H9 (cell line): ENCODE measurements at regions not wholly inside any gene's neighbourhood (a gene's known extent, or its start where the extent isn't known, plus 50 kb on each side); places are given as distances from the start of the nearest gene placed in this dataset.

ENCODE experiments used
- DNase-seq: peaks from one replicate; pipeline ENCODE4 v3.0.0-alpha.2; 2017
- H2AFZ ChIP-seq: one replicate; pipeline ENCODE4 v1.6.1; 2013; ENCODE audit warnings: mild to moderate bottlenecking, low read length, control low read depth, moderate library complexity
- H2AK5ac ChIP-seq: 2 replicates; pipeline ENCODE4 v1.6.1; 2013; ENCODE audit warnings: low read length, control low read depth, mixed read lengths; ENCODE audit not compliant: insufficient read length
- H2BK120ac ChIP-seq: one replicate; pipeline ENCODE4 v1.6.1; 2013; ENCODE audit warnings: low read depth, mild to moderate bottlenecking, low read length, control low read depth, inconsistent platforms; ENCODE audit not compliant: poor library complexity, severe bottlenecking
- H2BK12ac ChIP-seq: 2 replicates; pipeline ENCODE4 v1.6.1; 2013; ENCODE audit warnings: low read length, control low read depth, mixed read lengths, low read depth; ENCODE audit not compliant: insufficient read length
- H2BK15ac ChIP-seq: 2 replicates; pipeline ENCODE4 v1.6.1; 2013; ENCODE audit warnings: low read depth, low read length, control low read depth
- H2BK20ac ChIP-seq: one replicate; pipeline ENCODE4 v1.6.1; 2013; ENCODE audit warnings: low read depth, mild to moderate bottlenecking, low read length, control low read depth, inconsistent platforms; ENCODE audit not compliant: poor library complexity, severe bottlenecking
- H2BK5ac ChIP-seq: 2 replicates; pipeline ENCODE4 v1.6.1; 2013; ENCODE audit warnings: low read length, control low read depth, mixed read lengths; ENCODE audit not compliant: insufficient read length
- H3K14ac ChIP-seq: 2 replicates; pipeline ENCODE4 v1.6.1; 2013; ENCODE audit warnings: low read length, control low read depth; ENCODE audit not compliant: insufficient read depth
- H3K18ac ChIP-seq: 2 replicates; pipeline ENCODE4 v1.6.1; 2013; ENCODE audit warnings: low read depth, mild to moderate bottlenecking, mixed read lengths, low read length, control low read depth; ENCODE audit not compliant: insufficient read length
- H3K23ac ChIP-seq: 2 replicates; pipeline ENCODE4 v1.6.1; 2013; ENCODE audit warnings: low read length, control low read depth, mixed read lengths, low read depth; ENCODE audit not compliant: insufficient read length
- H3K23me2 ChIP-seq: 2 replicates; pipeline ENCODE4 v1.6.1; 2013; ENCODE audit warnings: low read depth, mild to moderate bottlenecking, mixed read lengths, low read length, control low read depth; ENCODE audit not compliant: insufficient read length, poor library complexity, severe bottlenecking
- H3K27ac ChIP-seq: 2 replicates; pipeline ENCODE4 v1.5.1; 2013; ENCODE audit warnings: low read length, control low read depth, mixed read lengths, low read depth; ENCODE audit not compliant: insufficient read length
- H3K27me3 ChIP-seq: 2 replicates; pipeline ENCODE4 v1.6.1; 2013; ENCODE audit warnings: low read length, control low read depth, inconsistent platforms; ENCODE audit not compliant: insufficient read depth
- H3K4ac ChIP-seq: 2 replicates; pipeline ENCODE4 v1.6.1; 2013; ENCODE audit warnings: low read depth, mild to moderate bottlenecking, control low read depth, inconsistent platforms, low read length, moderate library complexity
- H3K4me1 ChIP-seq: 2 replicates; pipeline ENCODE4 v1.6.1; 2013; ENCODE audit warnings: low read length, control low read depth, inconsistent platforms; ENCODE audit not compliant: insufficient read depth
- H3K4me2 ChIP-seq: 2 replicates; pipeline ENCODE4 v1.6.1; 2013; ENCODE audit warnings: low read length, control low read depth, mixed read lengths; ENCODE audit not compliant: insufficient read length, insufficient read depth
- H3K56ac ChIP-seq: 2 replicates; pipeline ENCODE4 v1.6.1; 2013; ENCODE audit warnings: low read depth, mild to moderate bottlenecking, mixed read lengths, low read length, control low read depth; ENCODE audit not compliant: insufficient read length
- H3K79me1 ChIP-seq: 2 replicates; pipeline ENCODE4 v1.6.1; 2013; ENCODE audit warnings: low read depth, mild to moderate bottlenecking, moderate library complexity, low read length, control low read depth, inconsistent platforms; ENCODE audit not compliant: insufficient read depth, poor library complexity, severe bottlenecking
- H3K79me2 ChIP-seq: 2 replicates; pipeline ENCODE4 v1.6.1; 2013; ENCODE audit warnings: low read length, control low read depth, inconsistent platforms; ENCODE audit not compliant: insufficient read depth
- H3K9ac ChIP-seq: 2 replicates; pipeline ENCODE4 v1.6.1; 2013; ENCODE audit warnings: low read length, control low read depth, mixed read lengths; ENCODE audit not compliant: insufficient read length; ENCODE audit errors: extremely low read depth
- H3K9me3 ChIP-seq: one replicate; pipeline ENCODE4 v1.6.1; 2013; ENCODE audit warnings: low read depth, low read length, inconsistent platforms; ENCODE audit not compliant: control insufficient read depth
- H3T11ph ChIP-seq: one replicate; pipeline ENCODE4 v1.6.1; 2013; ENCODE audit warnings: mild to moderate bottlenecking, low read length, control low read depth, inconsistent platforms
- H4K20me1 ChIP-seq: one replicate; pipeline ENCODE4 v1.6.1; 2013; ENCODE audit not compliant: control insufficient read depth, insufficient read length, insufficient read depth
- H4K5ac ChIP-seq: 2 replicates; pipeline ENCODE4 v1.6.1; 2013; ENCODE audit warnings: low read depth, mild to moderate bottlenecking, mixed read lengths, low read length, control low read depth; ENCODE audit not compliant: insufficient read length
- H4K8ac ChIP-seq: replicated peaks from 2 replicates; pipeline ENCODE4 v1.6.1; 2013; ENCODE audit warnings: low read length, control low read depth, mixed read lengths, low read depth; ENCODE audit not compliant: insufficient read length
- H4K91ac ChIP-seq: 2 replicates; pipeline ENCODE4 v1.6.1; 2013; ENCODE audit warnings: low read depth, mild to moderate bottlenecking, moderate library complexity, mixed read lengths, low read length, control low read depth; ENCODE audit not compliant: insufficient read length
- H3K27ac Mint-ChIP-seq, 3 experiments: 2 replicates in 2 of 3; 3 replicates in 1 of 3; pipeline ENCODE4 v1.8.0; 2020 to 2021; ENCODE audit warnings: mixed read lengths in 3 of 3, mild to moderate bottlenecking in 1 of 3, moderate library complexity in 1 of 3
- H3K27me3 Mint-ChIP-seq: 2 replicates; pipeline ENCODE4 v1.8.0; 2021; ENCODE audit warnings: low read depth, mild to moderate bottlenecking, moderate library complexity, mixed read lengths
- H3K36me3 Mint-ChIP-seq, 3 experiments: 2 replicates in 2 of 3; 3 replicates in 1 of 3; pipeline ENCODE4 v1.8.0; 2020 to 2021; ENCODE audit warnings: low read depth in 3 of 3, mixed read lengths in 3 of 3; ENCODE audit not compliant: insufficient read depth in 1 of 3
- H3K4me1 Mint-ChIP-seq, 2 experiments: 2 replicates each; pipeline ENCODE4 v1.8.0; 2020; ENCODE audit warnings: mixed read lengths in 2 of 2
- H3K4me3 Mint-ChIP-seq, 2 experiments: 2 replicates in 1 of 2; 3 replicates in 1 of 2; pipeline ENCODE4 v1.8.0; 2020 to 2021; ENCODE audit warnings: mild to moderate bottlenecking in 2 of 2, mixed read lengths in 2 of 2, moderate library complexity in 1 of 2
- H3K9me3 Mint-ChIP-seq, 2 experiments: 2 replicates in 1 of 2; 3 replicates in 1 of 2; pipeline ENCODE4 v1.8.0; 2020; ENCODE audit warnings: mild to moderate bottlenecking in 2 of 2, mixed read lengths in 2 of 2, moderate library complexity in 1 of 2
- CTCF ChIP-seq: fragments of 200-600 bp; sonication (generic); conservative IDR thresholded peaks from 3 replicates; pipeline ENCODE4 v1.8.0; 2021; ENCODE audit warnings: antibody characterized with exemption, mild to moderate bottlenecking
- WGBS: extraction: QIAGEN DNeasy Blood & Tissue Kit; methylation state at CpG from one replicate; pipeline ENCODE4 v1.1.7; 2013; ENCODE audit warnings: missing lambda C conversion rate, low lambda C conversion rate, mixed read lengths; ENCODE audit not compliant: insufficient read length; ENCODE audit errors: extremely low coverage; 5-methylcytosine and 5-hydroxymethylcytosine counted together

- Histone ChIP-seq H2BK15ac (no peak overlapping the region), H4K5ac (no peak overlapping the region), H3K79me2 (no peaks in the 10 kb centered on the region), H4K91ac (no peak overlapping the region), H2BK12ac (no peak overlapping the region), H2BK120ac (no peak overlapping the region), H3K23me2 (no peaks in the 10 kb centered on the region), H3K9me3 (no peaks in the 10 kb centered on the region), H4K8ac (no peak overlapping the region), H3K4ac (no peak overlapping the region), H3K79me1 (no peaks in the 10 kb centered on the region), H3K14ac (no peak overlapping the region), H3K27me3 (no peaks in the 10 kb centered on the region), H3K27ac (no peak overlapping the region), H2AK5ac (no peak overlapping the region), H2BK20ac (no peak overlapping the region), H3K4me2 (no peak overlapping the region), H3K23ac (no peak overlapping the region), H2BK5ac (no peak overlapping the region), H3K9ac (no peak overlapping the region), H3K56ac (no peak overlapping the region), H3K18ac (no peak overlapping the region), H3K4me1 (peaks cover 2% of the 10 kb centered on the region; the same call in 1 of the 2 replicates), H4K20me1 (no peaks in the 10 kb centered on the region), H2AFZ (no peak overlapping the region), H3T11ph (no peak overlapping the region)
- Mint-ChIP-seq H3K9me3 (peaks cover 16% of the 10 kb centered on the region in 2 experiments), H3K36me3 (peaks cover 10 to 21% (median 12%) of the 10 kb centered on the region in 3 experiments), H3K27me3 (no peaks in the 10 kb centered on the region), H3K4me3 (no peak overlapping the region), H3K27ac (no peak overlapping the region), H3K4me1 (peaks cover 20 to 24% of the 10 kb centered on the region in 2 experiments)
- no CpG with 5 or more reads among the region's 1 CpG for WGBS
- no peak for DNase-seq
- TF ChIP-seq CTCF = no peak
Observed at GRCh38 chr3:24622138-24622537, 127.5 kb upstream of the THRB start.
